ENCODE measurements at regions not wholly inside any gene's neighbourhood (a gene's known extent, or its start where the extent isn't known, plus 50 kb on each side); places are given as distances from the start of the nearest gene placed in this dataset.

DNA sequence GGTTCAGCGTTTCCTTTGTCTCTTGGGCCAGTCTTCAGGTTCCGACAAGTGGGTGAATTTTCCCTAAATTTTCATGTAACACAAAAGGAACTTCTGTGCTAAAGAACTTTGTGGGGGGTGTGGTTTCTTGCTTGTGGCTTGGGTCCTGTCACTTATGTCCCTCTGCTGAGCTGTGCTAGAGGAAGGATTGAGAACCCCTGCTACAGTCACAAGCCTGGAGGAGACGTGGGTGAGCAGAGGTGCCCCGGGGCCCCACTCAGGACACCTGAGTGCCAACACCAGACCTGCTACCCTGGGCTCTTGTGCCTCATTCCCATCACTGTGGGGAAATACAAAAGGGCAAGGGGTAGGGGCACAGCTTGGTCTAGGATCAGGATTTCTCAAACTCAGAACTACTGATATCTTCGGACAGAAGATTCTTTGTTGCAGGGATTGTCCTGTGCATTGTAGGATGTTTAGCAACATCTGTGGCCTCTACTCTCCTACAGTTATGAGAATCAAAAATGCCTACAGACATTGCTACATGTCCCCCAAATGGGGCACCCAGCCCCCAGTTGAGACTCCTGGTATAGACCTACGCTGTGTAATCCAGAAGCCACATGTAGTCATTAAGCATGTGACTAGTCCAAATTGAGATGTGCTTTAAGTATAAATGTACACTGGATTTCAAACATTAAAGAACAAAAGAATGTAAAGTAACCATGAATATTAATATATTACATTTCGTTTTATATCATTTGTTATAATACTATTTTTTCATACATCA, 128.7 kb downstream of the LY86 start:
- DNase-seq (ENCODE audit: low spot score): no peak
- TF ChIP-seq, protein P1, sequence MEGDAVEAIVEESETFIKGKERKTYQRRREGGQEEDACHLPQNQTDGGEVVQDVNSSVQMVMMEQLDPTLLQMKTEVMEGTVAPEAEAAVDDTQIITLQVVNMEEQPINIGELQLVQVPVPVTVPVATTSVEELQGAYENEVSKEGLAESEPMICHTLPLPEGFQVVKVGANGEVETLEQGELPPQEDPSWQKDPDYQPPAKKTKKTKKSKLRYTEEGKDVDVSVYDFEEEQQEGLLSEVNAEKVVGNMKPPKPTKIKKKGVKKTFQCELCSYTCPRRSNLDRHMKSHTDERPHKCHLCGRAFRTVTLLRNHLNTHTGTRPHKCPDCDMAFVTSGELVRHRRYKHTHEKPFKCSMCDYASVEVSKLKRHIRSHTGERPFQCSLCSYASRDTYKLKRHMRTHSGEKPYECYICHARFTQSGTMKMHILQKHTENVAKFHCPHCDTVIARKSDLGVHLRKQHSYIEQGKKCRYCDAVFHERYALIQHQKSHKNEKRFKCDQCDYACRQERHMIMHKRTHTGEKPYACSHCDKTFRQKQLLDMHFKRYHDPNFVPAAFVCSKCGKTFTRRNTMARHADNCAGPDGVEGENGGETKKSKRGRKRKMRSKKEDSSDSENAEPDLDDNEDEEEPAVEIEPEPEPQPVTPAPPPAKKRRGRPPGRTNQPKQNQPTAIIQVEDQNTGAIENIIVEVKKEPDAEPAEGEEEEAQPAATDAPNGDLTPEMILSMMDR (IDR thresholded peaks at IDR 0.05): no peak
- ATAC-seq (ENCODE audit: low FRiP score): no peak

GRCh38 chr6:6717953-6718352, 129.4 kb downstream of the LY86 start:
- TF ChIP-seq, protein P1 (IDR thresholded peaks at IDR 0.05): no peak

DNA sequence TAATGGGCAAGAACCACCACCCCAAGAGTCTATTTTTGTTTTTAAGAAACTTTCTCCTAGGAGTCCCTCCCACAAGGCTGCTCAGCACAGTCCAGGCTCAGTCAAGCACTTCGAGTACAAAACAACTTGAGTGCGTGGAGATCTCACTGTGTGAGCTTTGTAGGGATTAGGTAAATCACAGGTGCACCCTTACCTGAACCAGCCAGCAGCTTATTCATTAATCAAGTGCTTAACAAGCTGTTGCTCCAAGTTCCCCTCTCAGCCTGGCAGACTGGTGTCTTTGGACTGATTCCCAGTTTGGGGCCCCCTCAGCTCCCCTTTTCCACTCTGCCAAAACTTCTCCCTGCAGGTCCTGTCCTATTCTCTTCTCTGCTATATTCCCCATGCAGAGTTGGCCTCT, 133.1 kb downstream of the LY86 start:
- no peak for ATAC-seq (ENCODE audit: low FRiP score)
- TF ChIP-seq, protein P1 (IDR thresholded peaks at IDR 0.05): no peak
- DNase-seq (ENCODE audit: low spot score): no peak

More at GRCh38 chr6:6717953-6718352, 129.4 kb downstream of the LY86 start:
- ATAC-seq (ENCODE audit: low FRiP score) (peak; percentile 38), DNase-seq (ENCODE audit: low spot score) (no peak)

DNA sequence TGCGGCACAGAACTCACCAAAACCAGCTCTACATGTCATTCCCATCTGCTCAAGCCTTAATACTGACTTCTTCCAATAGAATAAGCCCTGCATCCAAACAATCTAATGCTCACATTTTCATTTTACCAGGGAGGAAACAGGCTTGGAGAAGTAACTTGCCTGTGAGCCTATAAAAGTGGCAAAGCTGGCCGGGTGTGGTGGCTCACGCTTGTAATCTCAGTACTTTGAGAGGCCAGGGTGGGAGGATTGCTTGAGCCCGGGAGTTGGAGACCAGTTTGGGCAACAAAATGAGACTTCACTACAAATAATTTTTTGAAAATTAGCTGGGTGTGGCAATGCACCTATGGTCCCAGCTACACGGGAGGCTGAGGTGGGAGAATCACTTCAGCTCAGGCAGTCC, 133.7 kb downstream of the LY86 start:
- ATAC-seq (ENCODE audit: low FRiP score) (no peak), DNase-seq (ENCODE audit: low spot score) (no peak)
- TF ChIP-seq, protein P1 (IDR thresholded peaks at IDR 0.05): no peak

GRCh38 chr6:6723361-6723760, 134.8 kb downstream of the LY86 start:
- DNase-seq (ENCODE audit: low spot score) (no peak), ATAC-seq (ENCODE audit: low FRiP score) (no peak)
- TF ChIP-seq, protein P1 (IDR thresholded peaks at IDR 0.05): no peak

DNA sequence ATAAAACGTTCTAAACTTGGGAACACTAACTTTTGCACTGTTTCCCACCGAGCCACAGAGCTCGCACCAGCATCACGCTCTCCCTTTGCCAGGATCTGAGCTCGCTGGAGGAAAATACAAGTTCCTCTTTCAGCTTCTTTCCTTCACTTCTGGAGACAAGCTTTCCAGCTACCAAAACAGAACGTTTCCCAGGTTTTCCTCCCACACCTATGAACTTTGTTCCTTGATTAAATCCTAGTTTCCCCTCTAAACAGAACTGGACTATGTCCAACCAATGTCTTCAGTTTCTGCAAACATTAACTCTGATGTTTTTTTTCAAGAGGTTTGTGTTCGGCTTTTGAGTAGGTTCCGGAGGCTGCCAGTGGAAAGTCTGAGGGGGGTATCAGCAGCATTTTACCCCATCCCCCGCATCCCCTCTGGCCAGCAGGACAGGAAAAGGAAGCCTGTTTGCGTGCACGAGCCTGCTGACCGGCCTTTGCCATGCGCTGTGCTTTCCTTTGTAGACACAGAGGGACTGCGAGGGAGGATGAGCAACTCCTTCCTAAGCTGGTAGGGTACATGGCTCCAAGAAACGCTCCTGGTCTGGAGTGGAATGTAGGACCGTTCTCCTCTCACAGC, 135.5 kb downstream of the LY86 start:
- no peak for DNase-seq (ENCODE audit: low spot score)
- peak; percentile 87 for ATAC-seq (ENCODE audit: low FRiP score)
- TF ChIP-seq, protein P1 (IDR thresholded peaks at IDR 0.05): no peak
